Activated CD8-positive, alpha-beta memory T cell treated with anti-CD3 and anti-CD28 coated beads for 24 hours (primary cell): ENCODE measurements at regions not wholly inside any gene's neighbourhood (a gene's known extent, or its start where the extent isn't known, plus 50 kb on each side); places are given as distances from the start of the nearest gene placed in this dataset.

Source experiments
- DNase-seq: peaks from one replicate; pipeline ENCODE4 v3.0.0-alpha.2; 2020

GRCh38 chr6:166747644-166748595, 120.9 kb upstream of the RPS6KA2 start:
- no peak for DNase-seq

DNA sequence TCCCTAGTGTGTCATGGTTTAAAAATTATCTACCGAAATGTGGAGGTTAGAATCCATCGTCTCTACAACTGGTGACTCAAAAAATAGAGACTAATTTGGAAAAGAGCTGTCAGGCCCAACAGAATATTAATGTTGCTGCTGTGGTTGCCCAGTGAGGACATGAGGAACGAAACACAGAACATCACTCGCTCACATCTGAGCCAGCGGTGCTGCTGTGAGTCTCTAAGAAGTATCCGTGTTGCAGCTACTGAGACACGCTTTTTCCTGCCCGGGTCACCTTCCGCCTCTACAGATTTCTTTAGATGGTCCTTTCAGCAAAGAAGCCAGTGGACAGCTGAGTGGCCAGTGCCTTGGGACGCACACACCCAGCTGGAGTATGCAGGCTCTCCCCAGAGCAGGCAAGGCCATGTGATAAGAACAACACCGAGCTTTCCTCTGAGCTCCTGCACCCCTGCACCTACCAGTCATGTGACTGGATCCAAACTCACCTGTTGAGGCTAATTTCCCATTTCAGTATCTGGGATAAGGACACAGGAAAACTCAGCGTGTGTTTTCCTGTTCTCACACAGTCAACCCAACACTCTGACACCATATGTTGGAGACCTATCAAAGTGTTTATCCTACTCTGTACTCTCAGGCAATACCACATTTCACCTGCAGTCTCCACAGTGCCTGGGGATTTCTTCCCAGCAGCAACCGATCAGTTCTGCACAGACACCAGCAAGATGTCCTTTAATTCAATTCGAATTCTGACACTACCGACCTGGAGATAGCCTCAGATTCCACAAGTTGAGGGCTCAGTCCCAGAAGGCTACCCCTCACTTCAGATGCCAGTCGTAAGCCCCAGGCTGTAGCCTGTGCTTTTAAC, 119.0 kb upstream of the RPS6KA2 start:
- DNase-seq, result no peak

GRCh38 chr6:166744223-166745134, 117.4 kb upstream of the RPS6KA2 start:
- DNase-seq, result peak; percentile 33

- peak; percentile 28 for DNase-seq
These were observed 116.6 kb upstream of the RPS6KA2 start for GRCh38 chr6:166743406-166744222.

GRCh38 chr6:166742981-166743380, 115.9 kb upstream of the RPS6KA2 start:
- DNase-seq, result no peak

- no peak for DNase-seq
These were observed 112.9 kb upstream of the RPS6KA2 start for GRCh38 chr6:166739976-166740318.

GRCh38 chr6:166739117-166739975, 112.3 kb upstream of the RPS6KA2 start:
- DNase-seq, result no peak

DNA sequence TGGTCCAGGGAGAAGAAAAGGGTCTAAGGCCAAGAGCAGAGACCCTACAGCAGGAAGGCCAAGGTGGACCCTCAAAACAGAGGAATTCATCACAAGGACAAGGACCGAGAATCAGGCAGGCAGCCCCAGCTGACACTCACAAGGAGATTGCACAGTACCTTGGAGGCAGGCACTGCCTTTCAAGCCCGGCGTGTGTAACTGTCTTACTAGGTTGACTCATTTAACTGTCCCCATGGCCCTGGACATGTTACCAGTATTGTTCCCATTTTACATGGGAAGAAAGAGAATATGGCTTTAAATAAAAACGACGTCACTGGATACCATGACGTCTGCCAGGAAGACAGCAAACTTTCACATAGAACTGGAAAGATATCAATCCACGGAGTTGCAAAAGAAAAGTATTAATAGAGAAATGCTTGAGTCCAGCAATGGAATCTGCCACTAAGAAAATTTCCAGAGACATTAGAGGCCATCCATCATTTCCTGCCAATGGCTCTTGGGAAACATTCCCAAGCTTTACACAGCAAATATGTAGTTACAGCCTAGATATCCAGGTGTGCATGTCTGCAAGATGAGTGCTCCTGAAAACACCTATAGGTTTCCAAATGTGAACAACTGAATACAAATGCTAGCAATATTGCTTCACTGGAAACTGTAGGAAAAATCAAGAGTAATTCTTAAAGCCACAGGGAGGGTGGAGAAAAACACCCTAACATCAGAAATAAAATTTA, 111.5 kb upstream of the RPS6KA2 start:
- no peak for DNase-seq

DNA sequence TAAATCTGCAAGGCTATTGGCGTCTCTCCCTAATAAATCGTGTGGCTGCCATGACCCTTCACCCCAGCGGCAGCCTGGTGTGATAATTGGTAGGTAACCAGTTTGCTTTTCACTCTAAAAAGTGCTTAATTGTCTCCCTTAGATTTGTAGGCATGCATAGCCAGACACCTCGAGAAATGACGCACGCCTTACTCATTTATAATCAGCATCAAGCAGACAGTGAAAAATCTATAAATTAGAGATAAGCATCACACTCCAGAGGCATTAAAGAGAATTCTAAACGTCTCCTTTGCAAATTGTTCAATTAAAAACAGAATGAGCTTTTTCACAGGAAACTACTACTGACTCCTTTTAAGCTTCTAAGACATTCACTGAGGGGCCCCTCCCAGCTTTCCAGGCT, 110.2 kb upstream of the RPS6KA2 start:
- DNase-seq, result no peak

- no peak for DNase-seq
These were observed 109.6 kb upstream of the RPS6KA2 start for GRCh38 chr6:166736634-166737033.

- no peak for DNase-seq
These were observed 106.8 kb upstream of the RPS6KA2 start for GRCh38 chr6:166733900-166734299.

DNA sequence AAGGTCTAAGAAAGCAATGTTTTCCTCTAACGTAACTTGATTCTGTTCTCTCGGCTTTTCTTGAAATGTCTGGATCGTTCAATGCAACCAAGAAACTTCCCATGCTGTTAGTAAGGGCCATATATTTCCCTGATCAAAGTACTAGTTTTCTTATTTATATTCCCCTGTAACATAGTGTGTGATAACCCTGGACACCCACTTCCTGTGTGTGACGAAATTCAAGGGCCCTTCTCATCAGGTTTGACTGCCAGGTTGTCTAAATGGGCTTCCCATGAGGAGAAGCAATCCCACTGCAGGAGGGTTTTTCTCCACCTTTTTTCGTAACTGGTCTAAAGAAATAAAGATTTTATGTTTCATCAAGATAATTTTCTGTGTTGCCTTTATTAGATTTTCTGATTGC, 102.6 kb upstream of the RPS6KA2 start:
- no peak for DNase-seq

DNA sequence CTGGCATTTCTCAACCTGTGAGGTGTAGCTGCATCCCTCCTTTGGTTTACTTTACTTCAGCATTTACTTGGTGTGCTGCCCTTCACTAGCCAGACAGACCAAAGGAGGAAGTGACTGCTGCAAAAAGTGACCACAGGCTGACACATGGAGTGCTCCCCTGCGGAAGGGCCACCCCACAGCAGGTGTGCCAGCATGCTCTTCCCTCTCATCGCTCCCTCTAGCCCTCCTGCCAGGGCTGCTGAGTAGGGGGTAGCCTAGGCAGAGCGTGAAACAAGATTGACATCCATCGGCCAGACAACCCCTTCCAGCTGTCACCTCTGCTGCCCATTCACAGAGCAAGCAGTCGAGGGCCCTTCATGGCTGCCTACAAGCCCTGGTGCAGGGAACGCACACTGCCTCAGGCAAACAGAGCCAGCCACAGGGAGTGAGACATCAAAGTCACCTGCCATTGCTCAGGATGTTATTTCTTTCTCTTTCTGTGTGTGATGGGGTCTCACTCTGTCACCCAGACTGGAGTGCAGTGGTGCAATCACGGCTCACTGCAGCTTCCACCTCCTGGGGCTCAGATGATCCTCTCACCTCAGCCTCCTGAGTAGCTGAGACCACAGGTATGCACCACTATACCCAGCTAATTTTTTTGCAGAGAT, 102.0 kb upstream of the RPS6KA2 start:
- no peak for DNase-seq

DNA sequence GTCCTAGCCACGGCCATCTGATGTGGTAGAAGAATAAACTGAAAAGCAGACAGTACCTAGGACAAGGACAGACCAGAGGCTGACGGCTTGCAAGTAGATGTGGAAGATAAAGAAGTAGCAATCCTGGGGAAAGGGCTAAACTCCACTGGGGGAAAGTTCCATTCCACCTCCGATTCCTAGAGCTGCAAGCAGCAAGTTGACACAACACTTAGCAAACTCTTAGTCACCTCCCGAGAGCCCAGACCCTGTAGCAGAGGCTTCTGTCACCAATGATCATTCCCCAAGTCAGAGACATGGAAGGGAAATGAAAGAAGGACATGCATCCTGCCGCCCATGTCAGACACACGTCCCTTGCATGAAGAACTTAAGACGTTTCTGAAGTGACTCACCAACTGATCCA, 99.2 kb upstream of the RPS6KA2 start:
- DNase-seq, result no peak

GRCh38 chr6:166725571-166725970, 98.5 kb upstream of the RPS6KA2 start:
- DNase-seq, result no peak

GRCh38 chr6:166724576-166724975, 97.5 kb upstream of the RPS6KA2 start:
- DNase-seq, result no peak

GRCh38 chr6:166722785-166723184, 95.7 kb upstream of the RPS6KA2 start:
- no peak for DNase-seq

DNA sequence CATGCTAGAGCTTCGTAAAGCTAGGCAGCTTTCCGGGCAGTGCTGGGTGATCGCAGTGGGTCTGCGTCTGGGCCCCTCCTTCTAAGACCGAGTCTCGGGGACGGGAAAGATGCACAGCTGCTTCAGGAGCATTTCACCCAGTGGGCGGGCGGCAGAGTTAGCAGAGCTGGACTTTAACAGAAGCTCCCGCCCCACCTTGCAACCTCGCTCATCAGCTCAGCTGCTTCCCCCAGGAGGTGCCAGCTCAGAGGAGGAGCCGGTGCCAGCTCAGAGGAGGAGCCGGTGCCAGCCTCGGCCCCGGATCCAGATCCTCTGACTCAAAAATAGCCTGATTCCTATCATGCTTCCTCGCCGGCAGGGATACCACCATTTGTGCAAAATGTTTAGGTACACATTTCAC, 94.5 kb upstream of the RPS6KA2 start:
- DNase-seq, result no peak

GRCh38 chr6:166720856-166721255, 93.8 kb upstream of the RPS6KA2 start:
- DNase-seq, result no peak

DNA sequence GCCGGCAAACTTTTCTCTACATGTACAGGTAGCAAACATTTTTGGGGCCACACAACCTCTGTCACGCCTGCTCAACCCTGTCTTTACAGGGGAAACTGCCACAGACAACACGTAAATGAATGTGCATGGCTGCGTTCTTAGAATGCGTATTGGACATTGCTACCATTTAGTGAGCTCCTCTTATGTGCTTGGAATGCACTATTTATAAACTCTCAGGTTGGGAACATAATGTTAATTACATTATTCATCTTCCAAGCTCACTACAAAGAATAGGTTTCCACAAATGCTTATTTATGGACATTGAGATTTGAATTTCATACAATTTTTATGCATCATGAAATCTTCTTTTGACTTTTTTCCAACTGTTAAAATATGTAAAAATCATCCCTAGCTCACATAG, 92.0 kb upstream of the RPS6KA2 start:
- DNase-seq, result no peak
